Heart left ventricle (tissue), 16 donors: ENCODE measurements at regions not wholly inside any gene's neighbourhood (a gene's known extent, or its start where the extent isn't known, plus 50 kb on each side); places are given as distances from the start of the nearest gene placed in this dataset.
"Not testable (repeated sequence)": the region's sequence is repeated elsewhere in the genome, so short reads cannot be mapped to it uniquely, and the experiment has no call there.

Experiments
- ATAC-seq, 4 donors: fragments of 200-7000 bp; cut with Tn5 transposase; one replicate each; pipeline ENCODE4 v1.9.1; 2020 to 2022; ENCODE audit warnings: moderate library complexity in 4 of 4, mild to moderate bottlenecking in 3 of 4, moderate number of reproducible peaks in 1 of 4
- DNase-seq, 5 donors: peaks; one replicate each; pipeline ENCODE4 v3.0.0-alpha.2; 2020
- H3K27ac ChIP-seq, 12 donors: fragments of 200-600 bp; sonication (generic) in 4 of 12; one replicate each; pipeline versions ENCODE4 v1.5.0 to v1.8.0; 2016 to 2022; ENCODE audit warnings: mild to moderate bottlenecking in 2 of 12
- H3K27me3 ChIP-seq, 9 donors: fragments of 200-600 bp; sonication (generic) in 2 of 9; one replicate each; pipeline versions ENCODE4 v1.5.1 to v1.8.0; 2016 to 2022; ENCODE audit warnings: mild to moderate bottlenecking in 3 of 9
- H3K36me3 ChIP-seq, 9 donors: fragments of 200-600 bp; sonication (generic) in 2 of 9; one replicate each; pipeline versions ENCODE4 v1.5.0 to v1.8.0; 2018 to 2022; ENCODE audit warnings: mild to moderate bottlenecking in 2 of 9
- H3K4me1 ChIP-seq, 12 donors: fragments of 200-600 bp; sonication (generic) in 4 of 12; one replicate each; pipeline versions ENCODE4 v1.5.0 to v1.8.0; 2016 to 2022; ENCODE audit warnings: mild to moderate bottlenecking in 3 of 12
- H3K4me3 ChIP-seq, 12 donors: fragments of 200-600 bp; sonication (generic) in 4 of 12; one replicate each; pipeline versions ENCODE4 v1.5.0 to v1.8.0; 2017 to 2022; ENCODE audit warnings: mild to moderate bottlenecking in 9 of 12, moderate library complexity in 4 of 12
- H3K9me3 ChIP-seq, 12 donors: fragments of 200-600 bp; sonication (generic) in 4 of 12; one replicate each; pipeline versions ENCODE4 v1.5.0 to v1.8.0; 2016 to 2022; ENCODE audit warnings: mild to moderate bottlenecking in 1 of 12
- CTCF ChIP-seq, 12 donors: fragments of 200-600 bp; sonication (generic) in 4 of 12; IDR thresholded peaks; one replicate each; pipeline versions ENCODE4 v1.5.0 to v1.8.0; 2018 to 2022; ENCODE audit warnings: antibody characterized with exemption in 12 of 12, mild to moderate bottlenecking in 5 of 12
- POLR2A ChIP-seq, 2 donors: fragments of 450-650 bp; IDR thresholded peaks; one replicate each; pipeline ENCODE4 v1.6.1; 2017; ENCODE audit warnings: antibody characterized with exemption in 2 of 2, mild to moderate bottlenecking in 2 of 2, moderate library complexity in 2 of 2
- WGBS, 4 donors: extraction: QIAGEN DNeasy Blood & Tissue Kit in 2 of 4; methylation state at CpG; one replicate each; pipeline versions ENCODE4 v1.1.5 to v1.1.7; 2013 to 2018; 5-methylcytosine and 5-hydroxymethylcytosine counted together
- intact Hi-C, 10 donors: fragments of 100-400 bp; cut with DNase I; formaldehyde crosslinking; loops; one replicate each; pipeline versions ENCODE4 v1.11.1 to v1.14.2; 2022
- donor health status: ischemic (EF 13 %, LVEDD 7.1; RV severe dilation, severe dysfunction).
- donor health status: healthy with polysubstance abuse.
- donor health status: DM: no; HTN: yes; CAD: no.
- donor health status: DM: no; HTN: no; CAD: no.
- donor health status: ischemic (EF 25% LVEDD 6.9; RV normal size, moderate dysfunction).
- donor health status: ischemic (EF 25% LVEDD 5.7; RV mildly dilated, moderate dysfunction).
- donor health status: healthy.
- donor health status: DM: yes; HTN: yes; CAD: no.
- donor health status: ischemic (EF 35%, LVEDD 5.7; RV mildly dilated, moderate dysfunction).
- donor health status: nonischemic (EF 11% LVEDD 7.7; RV severe dilation, severe dysfunction).
- donor health status: DM: yes; HTN: yes; CAD: no.
- donor health status: PGD.
- donor health status: ischemic (EF 29% LVEDD 5.4; RV normal size, mild dysfunction).
- donor health status: nonischemic (EF 23%, LVEDD 6.1; RV moderate dilation, normal function).

GRCh38 chr7:152501506-152501905 lies 65.7 kb upstream of the KMT2C start:
- intact Hi-C loops, result no loop called here
- TF ChIP-seq CTCF (IDR thresholded peaks at IDR 0.05), result no peak
- no peak for TF ChIP-seq POLR2A (IDR thresholded peaks at IDR 0.05)
- Histone ChIP-seq H3K27me3 (no peaks in the 10 kb centered on the region), H3K36me3 (no peaks in the 10 kb centered on the region), H3K4me3 (no peak overlapping the region), H3K4me1 (no peaks in the 10 kb centered on the region), H3K9me3 (peaks cover 0 to 3% (median 0%) of the 10 kb centered on the region in 12 donors), H3K27ac (no peak overlapping the region)
- ATAC-seq (no peak), DNase-seq (no peak)
- WGBS, 4 donors, result 77 to 86% (median 81%) methylated on average over 3 of the region's 3 CpGs

GRCh38 chr7:152499969-152500368 lies 64.2 kb upstream of the KMT2C start:
- DNase-seq, H3K4me1 ChIP-seq, intact Hi-C loops, H3K4me3 ChIP-seq, H3K36me3 ChIP-seq, H3K27ac ChIP-seq, H3K27me3 ChIP-seq, ATAC-seq: not testable (repeated sequence)
- 65 to 91% (median 85%) methylated on average over 2 of the region's 2 CpGs for WGBS, 4 donors
- H3K9me3 ChIP-seq, result peaks cover 0 to 16% (median 0%) of the 10 kb centered on the region in 12 donors

GRCh38 chr7:152495867-152496266 lies 60.1 kb upstream of the KMT2C start:
- H3K9me3 ChIP-seq, result peaks cover 0 to 16% (median 0%) of the 10 kb centered on the region in 12 donors
- intact Hi-C loops, result no loop called here
- ATAC-seq (no peak), DNase-seq (no peak)
- no peaks in the 10 kb centered on the region for H3K4me1 ChIP-seq
- H3K27ac ChIP-seq, result no peak overlapping the region
- H3K36me3 ChIP-seq, result no peaks in the 10 kb centered on the region
- H3K4me3 ChIP-seq, result no peak overlapping the region
- WGBS, 4 donors, result 66 to 97% (median 82%) methylated on average over 2 of the region's 2 CpGs
- no peak for TF ChIP-seq POLR2A (IDR thresholded peaks at IDR 0.05)
- no peak for TF ChIP-seq CTCF (IDR thresholded peaks at IDR 0.05)
- H3K27me3 ChIP-seq, result no peaks in the 10 kb centered on the region

- Histone ChIP-seq H3K4me1 (no peaks in the 10 kb centered on the region), H3K9me3 (peaks cover 0 to 16% (median 0%) of the 10 kb centered on the region in 12 donors), H3K36me3 (no peaks in the 10 kb centered on the region), H3K27me3 (no peaks in the 10 kb centered on the region), H3K27ac (no peak overlapping the region), H3K4me3 (no peak overlapping the region)
- no peak for DNase-seq
- TF ChIP-seq CTCF (IDR thresholded peaks at IDR 0.05), result no peak
- ATAC-seq, result no peak
- WGBS, 4 donors, result 92 to 97% (median 94%) methylated on average over 3 of the region's 3 CpGs
- intact Hi-C loops, result no loop called here
These were observed 57.1 kb upstream of the KMT2C start for GRCh38 chr7:152492952-152493351.

- DNase-seq, result no peak
- Histone ChIP-seq H3K4me1 (no peaks in the 10 kb centered on the region), H3K9me3 (no peaks in the 10 kb centered on the region), H3K36me3 (no peaks in the 10 kb centered on the region), H3K27me3 (no peaks in the 10 kb centered on the region), H3K27ac (no peak overlapping the region), H3K4me3 (no peak overlapping the region)
- no peak for ATAC-seq
- intact Hi-C loops, result no loop called here
- TF ChIP-seq POLR2A (IDR thresholded peaks at IDR 0.05) (no peak), CTCF (IDR thresholded peaks at IDR 0.05) (no peak)
- WGBS, 4 donors, result 85 to 91% (median 90%) methylated on average over 7 of the region's 7 CpGs
These were observed 53.2 kb upstream of the KMT2C start for GRCh38 chr7:152489044-152489443.
